DMS53 treated with DMSO at 0.1 percent for 48 hours (cell line): ENCODE measurements at regions not wholly inside any gene's neighbourhood (a gene's known extent, or its start where the extent isn't known, plus 50 kb on each side); places are given as distances from the start of the nearest gene placed in this dataset.
A peak's percentile ranks its signal among the peaks of the same experiment; 100 is the strongest.
"Not testable (repeated sequence)": the region's sequence is repeated elsewhere in the genome, so short reads cannot be mapped to it uniquely, and the experiment has no call there.

Source experiments
- DNase-seq: peaks from one replicate; lab custom pipeline; 2025; ENCODE audit not compliant: unreplicated experiment; lab: John Stamatoyannopoulos, UW

- DNase-seq = no peak
Observed at GRCh38 chr11:8772571-8773519, 90.3 kb downstream of the RPL27A start.

DNA sequence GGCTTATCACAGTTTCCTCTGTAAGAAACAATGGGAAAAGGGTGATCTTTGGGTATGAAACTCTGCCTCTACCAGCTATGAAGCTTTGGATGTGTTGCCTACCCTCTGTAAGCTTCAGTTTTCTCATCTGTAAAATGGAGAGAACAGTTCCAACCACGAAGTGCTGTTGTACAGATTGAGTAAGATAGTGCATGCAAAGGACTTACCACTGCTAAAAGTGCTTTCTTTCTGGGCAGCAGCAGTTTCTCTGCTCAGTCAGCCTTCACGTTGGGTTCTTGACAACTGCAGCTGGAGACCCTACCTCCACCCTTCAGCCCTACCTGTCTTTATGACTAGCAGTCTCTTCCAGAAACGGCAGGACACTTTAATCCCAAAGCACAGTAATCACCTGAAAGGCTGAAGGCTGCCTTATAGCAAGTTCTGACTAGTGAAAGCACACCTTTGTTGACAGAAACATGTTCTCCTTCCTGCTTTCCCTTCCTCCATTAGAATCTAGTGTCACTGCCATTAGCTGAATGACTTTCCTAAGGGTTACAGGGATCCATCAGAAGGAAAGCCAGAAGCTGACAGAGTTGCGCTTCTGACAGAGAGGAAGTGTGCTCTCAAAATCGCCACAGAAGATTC lies 91.4 kb downstream of the RPL27A start:
- no peak for DNase-seq

GRCh38 chr11:8774916-8775315 lies 92.3 kb downstream of the RPL27A start:
- not testable (repeated sequence) for DNase-seq

DNA sequence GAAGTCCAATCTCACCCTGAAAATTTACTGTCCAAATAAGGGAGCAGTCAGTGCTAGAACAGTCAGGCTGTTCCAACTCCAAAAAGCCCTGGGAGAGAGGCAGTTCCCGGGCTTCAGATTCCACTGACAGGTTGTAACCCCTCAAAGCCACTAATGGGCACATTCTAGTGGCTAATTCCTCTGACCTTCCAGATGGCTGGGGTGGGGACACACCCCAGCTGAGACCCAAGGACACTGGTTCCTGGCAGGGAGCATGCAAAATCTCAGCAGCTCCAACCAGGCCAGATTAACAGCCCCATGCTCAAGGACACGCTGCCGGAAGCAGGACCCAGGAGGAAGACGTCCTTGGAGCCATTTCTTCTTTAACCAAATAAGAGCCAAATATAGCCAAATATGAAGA lies 92.7 kb downstream of the RPL27A start:
- no peak for DNase-seq

DNA sequence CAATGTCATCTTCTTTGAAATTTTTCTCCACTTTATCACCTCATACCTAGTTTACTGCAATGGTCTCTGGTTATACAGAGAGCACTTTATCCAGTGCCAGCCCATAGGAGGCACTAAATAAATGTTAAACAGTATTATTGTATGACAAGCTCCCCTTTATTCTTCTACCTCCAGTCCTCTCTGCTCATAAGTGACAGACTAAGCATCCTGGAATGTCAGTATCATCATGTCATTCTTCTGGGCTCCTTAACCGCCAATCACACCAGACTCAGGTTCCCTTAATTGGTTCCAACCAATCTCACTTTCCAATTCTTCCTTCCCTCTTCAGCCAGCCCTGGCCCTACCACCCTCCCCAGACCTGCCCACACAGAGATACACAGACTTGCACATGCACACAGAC lies 93.1 kb downstream of the RPL27A start:
- DNase-seq = no peak

GRCh38 chr11:8776209-8776608 lies 93.6 kb downstream of the RPL27A start:
- DNase-seq = no peak

DNA sequence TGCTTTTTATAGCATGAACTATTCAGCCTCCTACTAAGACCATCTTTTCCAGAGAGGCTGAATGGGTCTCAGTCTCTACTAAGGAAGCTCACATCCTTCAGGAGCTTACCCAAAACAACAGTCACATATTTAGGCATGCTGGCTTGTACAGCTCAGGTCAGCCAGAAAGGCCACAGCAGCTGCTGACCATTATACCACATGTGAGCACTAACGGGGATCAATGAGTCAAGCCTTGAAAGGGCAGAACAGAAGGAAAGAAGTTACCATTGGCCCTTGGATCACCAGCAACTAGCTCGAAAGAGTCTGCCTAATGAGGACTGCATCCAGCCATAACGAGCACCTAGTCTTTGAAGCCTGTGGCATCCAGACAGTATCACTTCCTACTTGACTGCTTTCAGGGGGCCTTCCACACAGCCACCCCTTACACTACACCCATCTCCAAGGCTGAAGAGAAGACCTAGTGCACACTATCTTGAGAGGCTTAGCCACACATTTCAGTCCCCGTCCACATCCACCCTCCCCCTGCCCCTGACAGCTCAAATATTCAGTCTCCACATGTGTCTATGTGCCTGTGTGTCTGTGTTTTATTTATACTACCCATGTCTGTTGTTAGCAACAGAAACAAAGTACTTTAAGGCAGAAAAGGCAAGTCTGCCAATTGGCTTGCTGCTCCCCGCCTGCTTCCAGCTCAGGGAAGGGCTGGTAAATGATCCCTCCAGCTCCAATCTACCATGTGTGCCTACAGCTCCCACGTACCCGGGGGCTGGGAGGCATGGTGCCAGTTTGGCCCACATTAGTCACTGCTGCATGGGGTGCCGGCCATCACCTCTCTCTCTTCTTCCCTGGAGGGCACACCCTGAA lies 95.5 kb downstream of the RPL27A start:
- DNase-seq = no peak

GRCh38 chr11:8779107-8779506 lies 96.5 kb downstream of the RPL27A start:
- no peak for DNase-seq

GRCh38 chr11:8779732-8780131 lies 97.1 kb downstream of the RPL27A start:
- DNase-seq = no peak

- no peak for DNase-seq
Observed at GRCh38 chr11:8784954-8785353, 102.4 kb downstream of the RPL27A start.

- DNase-seq = no peak
Observed at GRCh38 chr11:8785457-8785856, 102.9 kb downstream of the RPL27A start.

GRCh38 chr11:8785998-8786397 lies 103.4 kb downstream of the RPL27A start:
- no peak for DNase-seq

GRCh38 chr11:8786933-8787332 lies 104.3 kb downstream of the RPL27A start:
- DNase-seq = no peak

- DNase-seq = no peak
Observed at GRCh38 chr11:8787372-8787771, 104.8 kb downstream of the RPL27A start.

DNA sequence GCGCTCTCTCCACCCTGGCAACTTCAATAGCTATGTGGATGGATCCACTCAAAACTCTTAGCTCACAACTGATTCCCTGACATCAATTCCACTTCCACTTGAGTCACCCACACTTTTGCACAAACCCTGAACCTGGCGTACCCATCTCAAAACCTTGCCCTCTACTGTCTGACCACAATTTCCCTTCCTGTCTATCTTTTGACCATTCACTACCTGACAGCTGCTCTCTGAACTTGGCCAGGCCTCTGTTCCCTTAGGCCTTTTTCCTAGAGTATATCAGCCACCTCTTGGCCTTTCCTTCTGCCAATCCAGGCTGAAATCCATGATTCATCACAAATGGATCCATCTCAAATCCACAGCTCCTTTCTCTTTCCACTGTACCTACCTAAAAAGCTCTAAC lies 106.0 kb downstream of the RPL27A start:
- no peak for DNase-seq

DNA sequence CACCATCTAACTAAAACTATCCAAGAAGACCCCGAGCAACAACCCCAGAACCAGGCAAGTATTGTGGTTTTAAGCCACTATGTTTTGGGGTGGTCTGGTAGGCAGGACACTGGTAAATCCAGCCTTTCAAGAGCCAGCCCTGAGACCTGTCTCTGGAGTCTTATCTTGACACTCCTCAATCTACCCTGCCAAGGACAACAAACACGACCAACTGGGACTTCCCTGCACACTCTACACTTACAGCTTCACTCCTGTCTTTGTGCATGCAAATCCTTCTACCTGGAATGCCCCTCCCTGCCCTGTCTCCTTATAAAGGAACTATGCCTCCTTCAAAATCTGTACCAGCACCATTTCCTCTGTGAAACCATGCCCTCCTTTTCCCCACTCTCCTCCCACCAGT lies 107.3 kb downstream of the RPL27A start:
- DNase-seq = no peak

DNA sequence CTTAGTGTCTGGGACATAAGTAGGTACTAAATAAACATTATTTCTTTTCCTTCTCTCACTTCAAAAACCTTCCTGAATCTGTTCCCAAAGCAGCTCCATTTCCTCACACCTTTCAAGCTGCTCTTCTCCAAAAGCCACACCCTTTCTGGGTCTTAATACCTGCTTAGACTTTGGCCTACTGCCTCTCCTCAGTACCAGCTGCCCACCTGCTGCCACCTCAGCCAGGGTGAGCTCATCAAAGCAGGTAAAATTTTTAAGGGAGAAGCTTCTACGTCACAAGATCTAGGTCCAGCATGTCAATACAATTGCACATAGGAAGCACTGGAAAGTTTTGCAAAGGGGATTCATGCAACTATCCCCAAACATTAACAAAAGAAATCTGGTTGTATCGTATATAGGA lies 108.4 kb downstream of the RPL27A start:
- DNase-seq = no peak

DNA sequence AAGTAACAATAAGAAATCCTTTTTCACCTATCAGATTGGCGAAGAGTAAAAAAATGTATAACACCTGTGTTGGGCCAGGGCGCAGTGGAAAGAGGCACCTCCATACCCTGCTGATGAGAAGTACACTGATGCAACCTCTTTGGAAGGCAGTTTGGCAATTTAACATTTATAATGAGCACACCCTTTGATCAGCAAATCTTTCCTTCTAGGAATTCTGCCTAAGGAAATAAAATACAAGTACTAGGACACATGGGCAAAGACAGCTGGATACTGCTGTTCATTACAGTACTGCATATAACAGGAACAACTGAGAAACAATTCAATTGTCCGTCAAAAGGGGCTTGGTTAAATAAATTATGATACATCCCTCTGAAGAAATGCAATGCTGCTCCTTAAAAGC lies 110.1 kb downstream of the RPL27A start:
- no peak for DNase-seq

DNA sequence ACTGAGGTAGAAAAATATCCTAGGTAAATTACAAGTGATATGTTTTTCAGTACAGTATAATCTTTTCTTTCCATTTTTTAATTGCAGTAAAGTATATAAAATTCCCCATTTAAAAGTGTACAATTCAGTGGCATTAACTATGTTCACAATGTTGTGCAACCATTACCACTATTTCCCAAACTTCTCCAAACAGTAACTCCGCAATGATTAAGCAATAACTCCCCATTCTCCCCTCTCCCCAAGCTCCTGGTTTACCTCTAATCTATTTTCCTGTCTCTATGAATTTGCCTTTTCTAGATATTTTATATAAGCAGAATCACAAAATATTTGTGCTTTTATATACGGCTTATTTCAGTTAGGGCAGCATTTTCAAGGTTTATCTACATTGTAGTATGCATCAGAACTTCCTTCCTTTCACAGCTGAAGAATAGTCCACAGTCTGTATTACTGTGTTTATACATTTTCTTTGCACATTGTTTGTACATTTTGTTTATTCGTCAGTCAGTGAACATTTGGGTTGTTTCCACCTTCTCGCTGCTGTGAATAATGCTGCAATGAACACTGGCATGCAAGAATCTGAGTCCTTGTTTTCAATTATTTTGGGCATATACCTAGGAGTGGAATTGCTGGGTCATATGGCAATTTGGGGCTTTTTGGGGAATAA lies 110.7 kb downstream of the RPL27A start:
- DNase-seq = no peak

DNA sequence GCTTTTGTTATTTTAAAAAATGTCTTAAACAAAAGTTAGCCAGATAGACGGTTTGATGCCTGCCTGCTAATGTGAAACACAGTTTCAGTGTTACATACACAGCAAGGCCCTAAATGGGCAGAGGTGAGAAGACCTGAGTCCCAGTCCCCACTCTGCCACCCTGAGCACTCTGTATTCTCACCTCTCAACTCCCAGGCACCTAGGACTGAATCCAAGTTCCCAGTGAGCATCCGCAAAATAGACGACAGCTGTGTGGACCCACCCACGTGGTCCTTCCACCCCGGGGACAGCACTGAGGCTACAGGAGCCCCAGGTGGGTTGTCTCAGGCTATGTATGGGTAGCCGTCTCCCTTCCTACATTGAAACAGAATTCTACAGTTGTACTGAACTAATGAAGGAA lies 111.5 kb downstream of the RPL27A start:
- DNase-seq = no peak

GRCh38 chr11:8794677-8795103 lies 112.1 kb downstream of the RPL27A start:
- DNase-seq = peak; percentile 86
